ENCODE measurements at regions not wholly inside any gene's neighbourhood (a gene's known extent, or its start where the extent isn't known, plus 50 kb on each side); places are given as distances from the start of the nearest gene placed in this dataset.

DNA sequence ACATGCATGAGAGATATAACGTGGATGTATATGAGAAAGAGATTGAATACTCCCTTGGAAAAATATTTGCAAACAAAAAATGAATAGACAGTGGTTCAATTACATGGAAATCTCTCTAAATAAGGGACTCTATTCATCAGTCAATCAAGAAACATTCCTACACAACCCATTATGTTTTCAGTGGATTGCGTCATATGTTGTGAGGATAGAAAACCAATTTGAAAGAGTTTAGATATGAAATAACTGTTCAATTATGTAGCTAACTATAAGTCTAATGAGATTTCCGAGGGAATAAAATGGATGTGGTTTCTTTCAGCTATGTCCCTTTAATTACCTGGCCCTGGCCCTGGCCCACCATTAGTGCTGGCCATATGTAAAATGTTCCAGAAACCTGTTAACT is 86.7 kb upstream of the TMCO5A start:
- Histone ChIP-seq H3K27ac (ENCODE audit: low read depth, low read length, severe bottlenecking) (no peak overlapping the region), H3K9me3 (ENCODE audit: control insufficient read depth, low read length) (peaks cover 3% of the 10 kb centered on the region), H3K4me3 (ENCODE audit: extremely low read depth, insufficient read depth, low read length, poor library complexity, severe bottlenecking) (no peak overlapping the region), H3K4me1 (ENCODE audit: control insufficient read depth, insufficient read depth, low read length, poor library complexity, severe bottlenecking) (no peaks in the 10 kb centered on the region), H3K36me3 (ENCODE audit: control insufficient read depth, insufficient read depth, low read length) (no peaks in the 10 kb centered on the region)
- 63 to 100% methylated on average over 1 to 2 of the region's 3 CpGs for WGBS, 2 experiments (ENCODE audit: insufficient coverage in 2 of 2)

DNA sequence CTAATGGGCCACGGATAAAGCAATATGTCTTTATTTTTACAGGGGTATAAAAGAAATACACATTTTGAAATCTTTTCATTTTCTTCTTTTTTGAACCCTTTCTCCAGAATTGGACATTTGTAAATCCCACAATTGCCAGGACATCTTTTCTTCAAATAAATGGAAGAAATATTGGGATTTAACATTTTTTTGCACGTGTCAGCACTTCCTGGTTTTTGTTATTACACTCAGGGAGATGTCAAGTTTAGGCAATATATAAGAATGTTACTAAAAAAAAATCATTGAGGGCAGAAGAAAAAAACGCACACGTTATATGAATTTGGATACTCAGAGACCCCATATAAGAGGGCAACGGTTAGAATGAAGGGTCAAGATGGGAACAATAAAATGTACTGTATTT is 78.3 kb upstream of the TMCO5A start:
- Histone ChIP-seq H3K4me3 (ENCODE audit: extremely low read depth, insufficient read depth, low read length, poor library complexity, severe bottlenecking) (no peak overlapping the region), H3K9me3 (ENCODE audit: control insufficient read depth, low read length) (no peaks in the 10 kb centered on the region), H3K27ac (ENCODE audit: low read depth, low read length, severe bottlenecking) (no peak overlapping the region), H3K4me1 (ENCODE audit: control insufficient read depth, insufficient read depth, low read length, poor library complexity, severe bottlenecking) (no peaks in the 10 kb centered on the region), H3K36me3 (ENCODE audit: control insufficient read depth, insufficient read depth, low read length) (no peaks in the 10 kb centered on the region)
- 80% methylated on average over 2 of the region's 5 CpGs; no CpG with 5 or more reads in 1 of the 2 experiments for whole genome bisulfite sequencing, 2 experiments (ENCODE audit: insufficient coverage in 2 of 2)

DNA sequence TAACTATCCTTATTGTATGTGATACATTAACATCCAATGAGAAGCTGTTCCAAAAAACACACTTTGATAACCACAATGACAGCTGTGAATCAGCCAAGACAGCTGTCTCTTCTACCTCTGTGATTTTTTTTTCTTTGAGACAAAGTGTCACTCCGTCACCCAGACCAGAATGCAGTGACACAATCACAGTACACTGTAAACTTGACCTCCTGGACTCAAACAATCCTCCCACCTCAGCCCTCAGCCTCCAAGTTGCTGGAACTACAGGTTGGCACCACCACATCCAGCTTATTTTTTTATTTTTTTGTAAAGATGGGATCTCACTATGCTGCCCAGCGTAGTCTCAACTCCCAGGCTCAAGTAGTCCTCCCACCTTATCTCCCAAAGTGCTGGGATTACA is 73.5 kb upstream of the TMCO5A start:
- Histone ChIP-seq H3K36me3 (ENCODE audit: control insufficient read depth, insufficient read depth, low read length) (no peaks in the 10 kb centered on the region), H3K9me3 (ENCODE audit: control insufficient read depth, low read length) (peaks cover 3% of the 10 kb centered on the region), H3K27ac (ENCODE audit: low read depth, low read length, severe bottlenecking) (no peak overlapping the region), H3K4me3 (ENCODE audit: extremely low read depth, insufficient read depth, low read length, poor library complexity, severe bottlenecking) (no peak overlapping the region), H3K4me1 (ENCODE audit: control insufficient read depth, insufficient read depth, low read length, poor library complexity, severe bottlenecking) (no peaks in the 10 kb centered on the region)
- 89% methylated on average over 1 of the region's 2 CpGs; no CpG with 5 or more reads in 1 of the 2 experiments for WGBS, 2 experiments (ENCODE audit: insufficient coverage in 2 of 2)

DNA sequence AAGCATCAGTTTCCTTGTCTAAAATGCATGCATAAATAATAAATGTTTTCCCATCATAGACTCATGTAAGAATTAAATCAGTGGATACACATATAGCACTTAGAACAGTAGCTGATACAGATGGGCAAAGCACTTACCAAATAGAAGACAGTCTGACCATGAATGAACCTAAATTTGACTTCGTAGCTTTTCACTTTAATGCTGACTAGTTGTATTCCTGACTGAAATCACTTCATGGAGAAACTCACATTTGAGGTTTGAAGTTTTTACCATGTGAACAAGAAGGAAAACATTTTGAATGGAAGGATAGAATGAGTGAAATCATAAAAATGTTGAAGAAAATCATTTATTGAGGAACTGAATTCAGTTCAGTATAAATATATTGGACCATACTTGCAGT is 68.8 kb upstream of the TMCO5A start:
- Histone ChIP-seq H3K4me1 (ENCODE audit: control insufficient read depth, insufficient read depth, low read length, poor library complexity, severe bottlenecking) (no peaks in the 10 kb centered on the region), H3K4me3 (ENCODE audit: extremely low read depth, insufficient read depth, low read length, poor library complexity, severe bottlenecking) (no peak overlapping the region), H3K36me3 (ENCODE audit: control insufficient read depth, insufficient read depth, low read length) (no peaks in the 10 kb centered on the region), H3K9me3 (ENCODE audit: control insufficient read depth, low read length) (peaks cover 3% of the 10 kb centered on the region), H3K27ac (ENCODE audit: low read depth, low read length, severe bottlenecking) (no peak overlapping the region)
- 86% methylated on average over 1 of the region's 1 CpG; no CpG with 5 or more reads in 1 of the 2 experiments for WGBS, 2 experiments (ENCODE audit: insufficient coverage in 2 of 2)

DNA sequence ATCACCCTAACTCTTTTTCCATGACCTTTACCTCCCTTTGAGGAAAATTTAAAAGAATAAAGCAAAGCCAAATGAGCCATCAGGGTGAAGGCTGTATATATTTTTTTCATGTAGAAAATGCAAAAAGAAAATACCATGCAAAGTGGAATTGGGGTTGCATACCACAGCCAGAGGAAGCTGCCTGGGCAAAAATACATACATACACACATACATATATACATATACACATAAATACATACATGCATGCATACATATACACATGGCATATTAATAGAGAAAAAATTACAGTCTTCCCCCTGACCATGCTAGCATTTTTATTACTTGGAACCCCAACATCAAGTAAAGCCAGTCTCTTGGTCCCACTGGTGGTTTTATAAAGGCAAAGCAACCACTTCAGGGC is 63.7 kb upstream of the TMCO5A start:
- Histone ChIP-seq H3K27ac (ENCODE audit: low read depth, low read length, severe bottlenecking) (no peak overlapping the region), H3K36me3 (ENCODE audit: control insufficient read depth, insufficient read depth, low read length) (no peaks in the 10 kb centered on the region), H3K4me1 (ENCODE audit: control insufficient read depth, insufficient read depth, low read length, poor library complexity, severe bottlenecking) (no peaks in the 10 kb centered on the region), H3K9me3 (ENCODE audit: control insufficient read depth, low read length) (no peaks in the 10 kb centered on the region), H3K4me3 (ENCODE audit: extremely low read depth, insufficient read depth, low read length, poor library complexity, severe bottlenecking) (no peak overlapping the region)

DNA sequence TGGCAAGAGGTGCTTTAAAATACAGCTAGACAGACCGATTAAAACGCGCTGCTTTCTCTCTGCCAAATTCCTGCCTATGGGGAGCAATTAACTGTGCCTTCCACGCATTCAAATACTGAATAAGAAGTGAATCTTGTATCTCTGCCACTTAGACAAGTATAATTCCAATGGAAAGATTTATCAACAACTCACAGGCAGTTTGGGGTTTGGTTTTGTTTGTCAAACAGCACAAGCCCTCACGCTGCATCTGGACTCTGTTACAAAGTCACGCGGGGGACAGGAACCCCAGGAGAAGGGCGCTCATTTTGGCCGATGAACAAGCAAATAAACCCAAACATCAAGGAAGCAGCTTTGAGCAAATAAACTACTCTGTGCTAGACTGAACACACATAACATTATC is 61.8 kb upstream of the TMCO5A start:
- Histone ChIP-seq H3K9me3 (ENCODE audit: control insufficient read depth, low read length) (no peaks in the 10 kb centered on the region), H3K36me3 (ENCODE audit: control insufficient read depth, insufficient read depth, low read length) (no peaks in the 10 kb centered on the region), H3K4me3 (ENCODE audit: extremely low read depth, insufficient read depth, low read length, poor library complexity, severe bottlenecking) (no peak overlapping the region), H3K27ac (ENCODE audit: low read depth, low read length, severe bottlenecking) (no peak overlapping the region), H3K4me1 (ENCODE audit: control insufficient read depth, insufficient read depth, low read length, poor library complexity, severe bottlenecking) (no peaks in the 10 kb centered on the region)
- 83 to 92% methylated on average over 4 to 8 of the region's 9 CpGs for WGBS, 2 experiments (ENCODE audit: insufficient coverage in 2 of 2)

GRCh38 chr15:37873336-37873735 is 61.1 kb upstream of the TMCO5A start:
- H3K36me3 ChIP-seq (ENCODE audit: control insufficient read depth, insufficient read depth, low read length) = no peaks in the 10 kb centered on the region
- no peak overlapping the region for H3K27ac ChIP-seq (ENCODE audit: low read depth, low read length, severe bottlenecking)
- WGBS, 2 experiments (ENCODE audit: insufficient coverage in 2 of 2) = 86 to 88% methylated on average over 1 to 3 of the region's 3 CpGs
- no peaks in the 10 kb centered on the region for H3K9me3 ChIP-seq (ENCODE audit: control insufficient read depth, low read length)
- H3K4me3 ChIP-seq (ENCODE audit: extremely low read depth, insufficient read depth, low read length, poor library complexity, severe bottlenecking) = no peak overlapping the region
- H3K4me1 ChIP-seq (ENCODE audit: control insufficient read depth, insufficient read depth, low read length, poor library complexity, severe bottlenecking) = peaks cover 3% of the 10 kb centered on the region

GRCh38 chr15:37876900-37877299 is 57.5 kb upstream of the TMCO5A start:
- H3K4me1 ChIP-seq (ENCODE audit: control insufficient read depth, insufficient read depth, low read length, poor library complexity, severe bottlenecking) = peaks cover 21% of the 10 kb centered on the region
- H3K4me3 ChIP-seq (ENCODE audit: extremely low read depth, insufficient read depth, low read length, poor library complexity, severe bottlenecking) = no peak overlapping the region
- no peak overlapping the region for H3K27ac ChIP-seq (ENCODE audit: low read depth, low read length, severe bottlenecking)
- H3K36me3 ChIP-seq (ENCODE audit: control insufficient read depth, insufficient read depth, low read length) = no peaks in the 10 kb centered on the region
- 91 to 92% methylated on average over 3 of the region's 3 CpGs for WGBS, 2 experiments (ENCODE audit: insufficient coverage in 2 of 2)
- no peaks in the 10 kb centered on the region for H3K9me3 ChIP-seq (ENCODE audit: control insufficient read depth, low read length)

GRCh38 chr15:37877851-37878741 is 56.3 kb upstream of the TMCO5A start:
- no peak overlapping the region for H3K4me3 ChIP-seq (ENCODE audit: extremely low read depth, insufficient read depth, low read length, poor library complexity, severe bottlenecking)
- H3K4me1 ChIP-seq (ENCODE audit: control insufficient read depth, insufficient read depth, low read length, poor library complexity, severe bottlenecking) = peaks cover 21% of the 10 kb centered on the region
- no peaks in the 10 kb centered on the region for H3K36me3 ChIP-seq (ENCODE audit: control insufficient read depth, insufficient read depth, low read length)
- no peak overlapping the region for H3K27ac ChIP-seq (ENCODE audit: low read depth, low read length, severe bottlenecking)
- 34 to 78% methylated on average over 2 to 3 of the region's 7 CpGs for WGBS, 2 experiments (ENCODE audit: insufficient coverage in 2 of 2)
- H3K9me3 ChIP-seq (ENCODE audit: control insufficient read depth, low read length) = no peaks in the 10 kb centered on the region

- Histone ChIP-seq H3K27ac (ENCODE audit: low read depth, low read length, severe bottlenecking) (peak overlapping the region; percentile 30), H3K9me3 (ENCODE audit: control insufficient read depth, low read length) (no peaks in the 10 kb centered on the region), H3K4me3 (ENCODE audit: extremely low read depth, insufficient read depth, low read length, poor library complexity, severe bottlenecking) (no peak overlapping the region), H3K4me1 (ENCODE audit: control insufficient read depth, insufficient read depth, low read length, poor library complexity, severe bottlenecking) (peaks cover 24% of the 10 kb centered on the region), H3K36me3 (ENCODE audit: control insufficient read depth, insufficient read depth, low read length) (no peaks in the 10 kb centered on the region)
- 73 to 77% methylated on average over 3 to 5 of the region's 12 CpGs for WGBS, 2 experiments (ENCODE audit: insufficient coverage in 2 of 2)
Observed at GRCh38 chr15:37880009-37880834, 54.2 kb upstream of the TMCO5A start.

DNA sequence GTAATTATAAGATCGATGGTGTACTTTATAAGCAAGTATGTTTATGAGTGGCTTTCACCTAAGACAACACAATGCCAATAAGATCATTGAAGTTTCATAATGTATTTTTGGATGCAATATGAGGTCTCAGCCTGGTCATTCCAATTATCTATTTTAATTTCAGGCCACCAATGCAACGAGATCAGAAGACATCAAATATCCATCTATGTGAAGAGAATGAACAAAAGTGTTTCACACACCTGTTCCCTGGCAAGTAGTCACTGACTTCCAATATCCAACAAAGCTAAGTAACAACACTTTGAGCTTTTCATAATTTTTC is 53.6 kb upstream of the TMCO5A start:
- H3K9me3 ChIP-seq (ENCODE audit: control insufficient read depth, low read length) = no peaks in the 10 kb centered on the region
- no peak overlapping the region for H3K27ac ChIP-seq (ENCODE audit: low read depth, low read length, severe bottlenecking)
- H3K4me1 ChIP-seq (ENCODE audit: control insufficient read depth, insufficient read depth, low read length, poor library complexity, severe bottlenecking) = peaks cover 30% of the 10 kb centered on the region
- no peak overlapping the region for H3K4me3 ChIP-seq (ENCODE audit: extremely low read depth, insufficient read depth, low read length, poor library complexity, severe bottlenecking)
- no peaks in the 10 kb centered on the region for H3K36me3 ChIP-seq (ENCODE audit: control insufficient read depth, insufficient read depth, low read length)
- WGBS, 2 experiments (ENCODE audit: insufficient coverage in 2 of 2) = no CpG with 5 or more reads among the region's 2 CpGs

Measured in mesodermal cell (in vitro differentiated cells).